Activated B cell treated with CpG ODN at 0.5 μM for 24 hours (primary cell): ENCODE measurements at regions not wholly inside any gene's neighbourhood (a gene's known extent, or its start where the extent isn't known, plus 50 kb on each side); places are given as distances from the start of the nearest gene placed in this dataset.

ENCODE experiments used
- ATAC-seq: fragments of 200-7000 bp; cut with Tn5 transposase; one replicate; pipeline ENCODE4 v1.10.0; 2021; ENCODE audit warnings: low read depth, mild to moderate bottlenecking, moderate library complexity
- CTCF ChIA-PET: fragments of 350-600 bp; sonication (Branson Sonifier 250); formaldehyde crosslinking; loops from one replicate; lab custom pipeline; 2021; ENCODE audit warnings: antibody characterized with exemption; lab: Charles Lee
- POLR2A ChIA-PET: fragments of 350-600 bp; sonication (Branson Sonifier 250); formaldehyde crosslinking; loops from one replicate; lab custom pipeline; 2021; ENCODE audit warnings: antibody characterized with exemption; lab: Charles Lee
- DNase-seq: peaks from one replicate; pipeline ENCODE4 v3.0.0; 2022
- H3K27ac Mint-ChIP-seq: one replicate; pipeline ENCODE4 v1.8.0; 2020; ENCODE audit warnings: mixed read lengths
- H3K27me3 Mint-ChIP-seq: one replicate; pipeline ENCODE4 v1.8.0; 2021; ENCODE audit warnings: mixed read lengths
- H3K36me3 Mint-ChIP-seq: one replicate; pipeline ENCODE4 v1.8.0; 2021; ENCODE audit warnings: low read depth, mixed read lengths
- H3K4me1 Mint-ChIP-seq: one replicate; pipeline ENCODE4 v1.8.0; 2021; ENCODE audit warnings: mixed read lengths
- H3K4me3 Mint-ChIP-seq: one replicate; pipeline ENCODE4 v1.8.0; 2020; ENCODE audit warnings: mild to moderate bottlenecking, mixed read lengths
- H3K9me3 Mint-ChIP-seq: one replicate; pipeline ENCODE4 v1.8.0; 2020; ENCODE audit warnings: mixed read lengths
- intact Hi-C: fragments of 100-400 bp; cut with micrococcal nuclease; formaldehyde crosslinking; loops from one replicate; pipeline ENCODE4 v1.15.1; 2024
- TF ChIP-seq, protein P1 (sequence below): fragments of 200-600 bp; IDR thresholded peaks from one replicate; pipeline ENCODE4 v1.8.0; 2022; ENCODE audit warnings: antibody characterized with exemption, mild to moderate bottlenecking

DNA sequence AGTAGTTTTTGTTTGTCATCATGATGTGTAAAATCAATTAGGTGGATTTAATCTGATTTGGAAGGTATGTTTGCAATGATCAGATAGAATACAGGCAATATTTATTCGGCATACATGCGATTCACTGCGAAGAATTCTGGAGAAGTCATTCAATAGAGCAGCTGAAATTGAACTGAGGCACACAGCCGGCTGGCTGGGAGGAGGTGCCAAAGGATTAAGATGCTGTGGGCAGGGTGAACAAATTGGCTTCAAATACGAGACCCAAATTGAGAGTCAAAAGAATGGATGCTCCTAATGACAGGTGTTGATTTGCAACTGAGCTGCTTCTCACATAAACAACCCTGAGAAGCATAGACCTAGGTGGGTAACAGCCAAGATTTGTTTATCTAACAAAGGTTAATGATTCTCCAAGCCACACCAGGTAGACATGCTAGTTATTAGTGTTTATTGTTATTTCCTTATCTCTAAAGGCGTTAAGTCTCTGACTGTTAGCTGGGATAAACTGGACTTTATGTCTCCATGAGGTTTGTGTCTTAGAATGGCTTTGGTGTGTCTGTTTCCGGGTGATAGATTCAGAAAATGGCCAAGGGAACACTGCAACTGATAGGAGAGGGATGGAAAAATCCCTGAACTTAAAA is 55.3 kb upstream of the CLINT1 start:
- H3K27me3 Mint-ChIP-seq = no peaks in the 10 kb centered on the region
- peaks cover 45% of the 10 kb centered on the region for H3K4me1 Mint-ChIP-seq
- ChIA-PET POLR2A (interaction anchor here (1.0 kb wide), 1 partner anchor 55 kb away, joined by 4 read pairs; the partner anchor contains the start of gene CLINT1), CTCF (no interaction called here)
- no peaks in the 10 kb centered on the region for H3K36me3 Mint-ChIP-seq
- H3K27ac Mint-ChIP-seq = no peak overlapping the region
- ATAC-seq (no peak), DNase-seq (no peak)
- H3K4me3 Mint-ChIP-seq = no peak overlapping the region
- TF ChIP-seq, protein P1, sequence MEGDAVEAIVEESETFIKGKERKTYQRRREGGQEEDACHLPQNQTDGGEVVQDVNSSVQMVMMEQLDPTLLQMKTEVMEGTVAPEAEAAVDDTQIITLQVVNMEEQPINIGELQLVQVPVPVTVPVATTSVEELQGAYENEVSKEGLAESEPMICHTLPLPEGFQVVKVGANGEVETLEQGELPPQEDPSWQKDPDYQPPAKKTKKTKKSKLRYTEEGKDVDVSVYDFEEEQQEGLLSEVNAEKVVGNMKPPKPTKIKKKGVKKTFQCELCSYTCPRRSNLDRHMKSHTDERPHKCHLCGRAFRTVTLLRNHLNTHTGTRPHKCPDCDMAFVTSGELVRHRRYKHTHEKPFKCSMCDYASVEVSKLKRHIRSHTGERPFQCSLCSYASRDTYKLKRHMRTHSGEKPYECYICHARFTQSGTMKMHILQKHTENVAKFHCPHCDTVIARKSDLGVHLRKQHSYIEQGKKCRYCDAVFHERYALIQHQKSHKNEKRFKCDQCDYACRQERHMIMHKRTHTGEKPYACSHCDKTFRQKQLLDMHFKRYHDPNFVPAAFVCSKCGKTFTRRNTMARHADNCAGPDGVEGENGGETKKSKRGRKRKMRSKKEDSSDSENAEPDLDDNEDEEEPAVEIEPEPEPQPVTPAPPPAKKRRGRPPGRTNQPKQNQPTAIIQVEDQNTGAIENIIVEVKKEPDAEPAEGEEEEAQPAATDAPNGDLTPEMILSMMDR = no peak
- no peaks in the 10 kb centered on the region for H3K9me3 Mint-ChIP-seq
- intact Hi-C loops = no loop called here

DNA sequence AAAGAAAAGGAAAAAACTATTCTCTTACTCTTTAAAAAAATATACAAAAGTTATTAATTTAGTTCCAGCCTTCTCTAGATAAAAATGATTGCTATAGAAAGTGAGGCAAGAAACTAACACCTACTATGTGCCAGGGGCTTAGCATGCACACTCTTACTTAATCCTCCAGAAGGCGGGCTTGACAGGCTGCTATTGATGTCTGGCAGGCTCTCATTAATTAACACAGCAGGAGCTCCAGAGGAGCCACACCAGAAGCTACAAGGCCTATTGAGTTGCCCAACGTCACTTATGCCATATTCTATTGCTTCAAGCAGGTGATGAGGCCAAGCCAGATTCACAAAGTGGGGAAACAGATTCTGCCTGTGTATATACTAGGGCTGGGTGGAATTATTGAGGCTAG is 54.6 kb upstream of the CLINT1 start:
- Mint-ChIP-seq H3K27me3 (no peaks in the 10 kb centered on the region), H3K36me3 (no peaks in the 10 kb centered on the region), H3K27ac (no peak overlapping the region), H3K4me1 (peaks cover 38% of the 10 kb centered on the region), H3K4me3 (no peak overlapping the region), H3K9me3 (no peaks in the 10 kb centered on the region)
- intact Hi-C loops = no loop called here
- CTCF ChIA-PET = no interaction called here
- DNase-seq = no peak
- POLR2A ChIA-PET = no interaction called here
- TF ChIP-seq, protein P1 = no peak
- ATAC-seq = no peak

DNA sequence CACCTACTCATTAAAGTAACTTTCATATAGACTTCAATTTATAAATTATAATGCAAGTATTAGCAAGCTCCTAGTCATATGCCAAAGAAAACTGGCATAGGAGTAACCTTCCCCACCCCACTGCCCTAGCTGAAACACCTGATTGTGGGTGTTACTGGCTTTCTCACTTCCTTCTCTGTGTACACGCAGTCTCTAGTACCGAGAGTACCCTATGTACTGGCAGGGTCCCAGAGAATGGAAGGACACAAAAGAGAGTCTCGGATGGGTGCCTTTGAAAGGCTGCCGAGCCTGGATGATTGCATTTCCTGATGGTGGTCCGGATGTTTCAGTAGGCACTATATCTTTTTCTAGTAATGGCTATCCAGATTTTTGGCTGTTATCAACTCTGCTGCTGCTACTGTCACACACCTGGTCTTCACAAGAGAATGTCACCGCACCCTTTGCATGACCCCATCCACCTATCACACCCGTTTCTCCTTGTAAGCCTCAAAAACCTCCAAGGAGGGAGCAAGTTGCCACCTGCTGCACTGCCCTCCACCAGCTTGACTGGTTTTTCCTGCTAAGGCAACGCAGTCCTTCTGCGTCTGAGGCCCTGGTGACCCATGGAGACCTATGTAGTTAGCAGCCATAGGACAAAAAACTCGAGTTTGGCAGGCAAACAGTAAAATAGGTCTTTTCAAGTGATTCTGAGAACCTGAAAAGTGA is 53.8 kb upstream of the CLINT1 start:
- Mint-ChIP-seq H3K27me3 (no peaks in the 10 kb centered on the region), H3K36me3 (no peaks in the 10 kb centered on the region), H3K4me1 (peaks cover 30% of the 10 kb centered on the region), H3K9me3 (no peaks in the 10 kb centered on the region), H3K27ac (peak overlapping the region; percentile 32), H3K4me3 (peak overlapping the region; percentile 33)
- DNase-seq = peak; percentile 16
- POLR2A ChIA-PET = interaction anchor here (0.6 to 1.1 kb wide), 3 partner anchors 40 to 54 kb away, joined by 3 to 13 read pairs (median 4); partner anchors contain the start of gene CLINT1
- CTCF ChIA-PET = no interaction called here
- peak; percentile 97 for ATAC-seq
- TF ChIP-seq, protein P1 = no peak
- intact Hi-C loops = no loop called here

DNA sequence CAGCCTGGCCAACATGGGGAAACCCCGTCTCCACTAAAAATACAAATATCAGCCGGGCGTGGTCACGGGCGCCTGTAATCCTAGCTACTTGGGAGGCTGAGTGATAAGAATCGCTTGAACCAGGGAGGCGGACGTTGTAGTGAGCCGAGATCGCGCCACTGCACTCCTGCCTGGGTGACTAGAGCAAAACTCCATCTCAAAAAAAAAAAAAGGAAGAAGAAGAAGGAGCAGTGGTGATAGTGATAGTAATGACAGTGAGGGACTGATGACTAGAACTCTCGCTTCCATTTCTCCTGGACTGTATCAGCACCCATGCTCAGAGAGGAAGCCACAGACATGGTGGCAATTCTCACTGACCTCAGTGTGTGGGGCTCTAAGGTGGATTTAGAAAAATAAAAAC is 52.6 kb upstream of the CLINT1 start:
- no peak for ATAC-seq
- Mint-ChIP-seq H3K36me3 (no peaks in the 10 kb centered on the region), H3K27me3 (no peaks in the 10 kb centered on the region), H3K4me3 (no peak overlapping the region), H3K27ac (no peak overlapping the region), H3K4me1 (peaks cover 26% of the 10 kb centered on the region), H3K9me3 (no peaks in the 10 kb centered on the region)
- TF ChIP-seq, protein P1 = no peak
- intact Hi-C loops = no loop called here
- CTCF ChIA-PET = no interaction called here
- no peak for DNase-seq
- POLR2A ChIA-PET = no interaction called here
